ENCODE measurements at regions not wholly inside any gene's neighbourhood (a gene's known extent, or its start where the extent isn't known, plus 50 kb on each side); places are given as distances from the start of the nearest gene placed in this dataset.
A peak's percentile ranks its signal among the peaks of the same experiment; 100 is the strongest.
"Not testable (repeated sequence)": the region's sequence is repeated elsewhere in the genome, so short reads cannot be mapped to it uniquely, and the experiment has no call there.

DNA sequence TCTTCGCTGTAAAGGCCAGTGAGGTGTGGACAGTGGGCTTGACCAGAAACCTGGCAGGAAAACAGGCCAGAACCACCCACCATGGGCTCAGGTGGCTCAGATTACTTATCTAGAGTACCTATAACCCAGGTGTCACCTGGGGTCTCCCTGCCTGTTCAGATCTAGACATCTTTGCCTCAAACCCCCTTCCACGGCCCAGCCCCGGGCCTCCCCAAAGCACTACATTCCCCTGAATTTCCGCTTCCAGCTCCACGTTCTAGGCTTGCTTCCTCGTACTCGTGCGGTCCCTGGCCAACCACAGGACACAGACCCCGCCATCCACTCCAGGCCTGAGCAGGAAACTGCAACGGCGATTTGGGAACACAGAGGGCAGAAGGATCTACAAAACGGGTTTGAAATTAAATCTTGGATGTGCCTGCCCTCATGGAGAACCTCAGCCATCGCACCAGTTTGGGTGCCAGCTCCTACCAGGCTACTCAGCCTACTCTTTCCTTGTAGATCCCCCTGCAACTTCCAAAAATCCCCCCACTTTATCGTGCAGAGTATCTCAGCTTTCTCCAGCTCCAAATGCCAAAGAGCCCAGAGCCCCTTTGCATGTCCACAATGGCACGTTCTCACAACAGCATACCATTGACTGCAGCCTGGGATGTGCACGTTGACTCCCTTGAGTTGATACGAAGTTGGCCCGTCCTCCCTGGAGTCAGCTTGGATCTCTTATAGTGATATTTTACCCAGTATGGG is 62.7 kb upstream of the CACUL1 start:
- Histone ChIP-seq H3K36me3 (ENCODE audit: control insufficient read depth, insufficient read depth, low read length, severe bottlenecking) (no peaks in the 10 kb centered on the region), H3K4me3 (ENCODE audit: low read length) (no peak overlapping the region), H3K4me1 (ENCODE audit: control insufficient read depth, insufficient read depth, low read length) (no peaks in the 10 kb centered on the region), H3K9ac (ENCODE audit: low read length) (no peak overlapping the region), H3K27me3 (replicated peaks; ENCODE audit: control insufficient read depth, insufficient read depth, low read length) (peaks cover 27% of the 10 kb centered on the region), H3K9me3 (ENCODE audit: control insufficient read depth, low read length) (peaks cover 10% of the 10 kb centered on the region)
- no peak for DNase-seq (ENCODE audit: low read depth)

DNA sequence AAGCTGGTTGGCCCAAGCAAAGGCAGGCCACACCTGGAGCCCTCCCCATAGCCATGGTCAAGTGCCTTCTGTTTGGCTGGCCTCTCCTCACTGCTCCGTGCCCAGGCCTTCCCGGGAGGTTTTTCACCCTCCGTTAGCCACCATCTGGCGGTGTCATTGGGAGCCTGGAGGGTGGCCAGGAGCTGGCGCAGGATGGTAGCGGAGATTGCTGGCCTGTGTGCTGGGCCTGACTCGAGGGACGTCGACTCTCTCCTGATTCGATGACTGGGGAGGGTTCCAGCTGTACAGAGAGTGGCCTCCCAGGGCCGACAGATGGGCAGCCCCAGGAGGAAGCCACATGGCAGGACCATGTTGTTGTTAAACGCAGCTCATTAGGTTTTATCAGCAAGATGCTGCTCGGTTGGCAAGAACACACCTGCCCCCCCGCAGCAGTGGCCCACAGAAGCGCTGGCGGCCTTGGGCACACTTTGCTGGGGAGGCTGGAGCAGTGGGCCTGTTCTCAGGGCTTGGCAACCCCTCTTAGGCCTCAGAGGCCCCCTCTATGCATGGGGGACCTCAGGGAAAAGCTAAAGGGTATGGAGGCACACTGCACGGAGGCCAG is 64.0 kb upstream of the CACUL1 start:
- no peaks in the 10 kb centered on the region for H3K36me3 ChIP-seq (ENCODE audit: control insufficient read depth, insufficient read depth, low read length, severe bottlenecking)
- H3K9me3 ChIP-seq (ENCODE audit: control insufficient read depth, low read length): peaks cover 10% of the 10 kb centered on the region
- H3K4me3 ChIP-seq (ENCODE audit: low read length): no peak overlapping the region
- no peaks in the 10 kb centered on the region for H3K4me1 ChIP-seq (ENCODE audit: control insufficient read depth, insufficient read depth, low read length)
- no peak overlapping the region for H3K9ac ChIP-seq (ENCODE audit: low read length)
- peaks cover 22% of the 10 kb centered on the region for H3K27me3 ChIP-seq (replicated peaks; ENCODE audit: control insufficient read depth, insufficient read depth, low read length)
- no peak for DNase-seq (ENCODE audit: low read depth)

DNA sequence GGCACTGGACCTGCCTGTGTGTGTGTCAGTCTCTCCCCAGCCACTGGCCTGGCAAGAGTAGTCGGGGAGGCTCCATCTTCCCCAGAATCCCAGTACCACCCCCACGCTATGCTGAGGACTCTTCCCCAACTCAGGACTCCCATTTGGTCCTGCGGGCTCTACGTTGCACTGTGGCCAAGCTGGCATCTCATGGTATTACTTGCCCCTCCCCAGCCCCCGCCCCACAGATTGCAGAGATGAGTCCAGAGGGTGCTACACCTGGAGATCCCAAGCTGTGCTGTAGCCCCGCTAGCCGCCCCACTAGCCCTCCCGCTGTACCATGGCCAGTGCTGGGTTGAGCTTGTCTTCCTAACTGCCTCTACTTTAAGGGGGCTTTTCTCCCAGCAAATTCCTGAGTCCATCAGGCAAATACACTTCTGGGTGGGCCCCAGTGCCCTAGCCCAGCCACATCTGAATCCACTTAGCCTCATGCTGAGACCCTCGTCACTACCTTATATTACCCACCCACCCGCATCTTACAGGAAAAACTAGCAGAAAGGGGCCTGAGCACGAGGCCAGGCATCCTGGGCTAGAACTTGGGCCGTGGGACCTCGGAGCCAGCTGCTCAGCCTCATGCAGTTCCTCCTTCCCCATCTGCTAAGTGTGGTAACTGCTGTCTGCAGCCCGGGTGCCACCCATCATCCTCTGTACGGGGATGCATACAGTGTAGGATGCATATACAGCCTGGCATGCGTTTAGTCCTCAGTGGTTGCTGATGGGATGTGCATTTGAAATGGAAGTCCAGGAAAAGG is 65.8 kb upstream of the CACUL1 start:
- Histone ChIP-seq H3K4me3 (ENCODE audit: low read length) (no peak overlapping the region), H3K9ac (ENCODE audit: low read length) (no peak overlapping the region), H3K27me3 (replicated peaks; ENCODE audit: control insufficient read depth, insufficient read depth, low read length) (peaks cover 7% of the 10 kb centered on the region), H3K4me1 (ENCODE audit: control insufficient read depth, insufficient read depth, low read length) (no peaks in the 10 kb centered on the region), H3K36me3 (ENCODE audit: control insufficient read depth, insufficient read depth, low read length, severe bottlenecking) (no peaks in the 10 kb centered on the region), H3K9me3 (ENCODE audit: control insufficient read depth, low read length) (peaks cover 5% of the 10 kb centered on the region)
- no peak for DNase-seq (ENCODE audit: low read depth)

DNA sequence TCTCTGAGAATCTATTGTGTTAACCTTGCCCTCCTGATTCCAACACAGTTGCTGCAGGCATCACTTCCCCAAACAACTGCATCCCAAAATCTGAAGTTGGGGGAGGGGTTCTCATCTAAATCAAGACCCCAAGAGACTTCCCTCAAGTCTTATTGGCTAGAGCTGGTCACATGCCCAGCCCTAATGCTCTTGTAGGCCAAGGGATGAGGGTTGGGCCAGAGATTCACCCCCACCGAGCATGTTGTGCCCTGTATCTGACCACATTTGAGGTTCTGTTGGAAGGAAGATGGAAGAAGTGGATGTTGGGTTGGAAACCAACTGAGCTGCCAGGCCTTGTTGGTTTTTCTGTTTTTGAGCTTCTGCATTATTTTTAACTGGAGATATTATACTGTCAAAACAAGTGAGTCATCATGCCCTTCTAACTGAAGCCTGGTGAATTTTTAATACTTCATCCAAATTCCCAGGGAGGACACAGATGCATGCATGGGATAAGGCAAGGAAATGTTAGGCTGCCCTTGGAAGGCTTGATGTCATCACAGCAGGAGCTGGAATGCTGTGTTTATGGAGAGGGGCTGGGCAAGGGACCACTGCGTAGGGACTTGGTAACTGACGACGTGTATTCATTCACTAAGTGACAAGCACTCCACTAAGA is 68.6 kb upstream of the CACUL1 start:
- no peaks in the 10 kb centered on the region for H3K36me3 ChIP-seq (ENCODE audit: control insufficient read depth, insufficient read depth, low read length, severe bottlenecking)
- no peak for DNase-seq (ENCODE audit: low read depth)
- H3K4me3 ChIP-seq (ENCODE audit: low read length): no peak overlapping the region
- no peaks in the 10 kb centered on the region for H3K4me1 ChIP-seq (ENCODE audit: control insufficient read depth, insufficient read depth, low read length)
- H3K9me3 ChIP-seq (ENCODE audit: control insufficient read depth, low read length): peaks cover 4% of the 10 kb centered on the region
- H3K9ac ChIP-seq (ENCODE audit: low read length): no peak overlapping the region
- H3K27me3 ChIP-seq (replicated peaks; ENCODE audit: control insufficient read depth, insufficient read depth, low read length): no peaks in the 10 kb centered on the region

DNA sequence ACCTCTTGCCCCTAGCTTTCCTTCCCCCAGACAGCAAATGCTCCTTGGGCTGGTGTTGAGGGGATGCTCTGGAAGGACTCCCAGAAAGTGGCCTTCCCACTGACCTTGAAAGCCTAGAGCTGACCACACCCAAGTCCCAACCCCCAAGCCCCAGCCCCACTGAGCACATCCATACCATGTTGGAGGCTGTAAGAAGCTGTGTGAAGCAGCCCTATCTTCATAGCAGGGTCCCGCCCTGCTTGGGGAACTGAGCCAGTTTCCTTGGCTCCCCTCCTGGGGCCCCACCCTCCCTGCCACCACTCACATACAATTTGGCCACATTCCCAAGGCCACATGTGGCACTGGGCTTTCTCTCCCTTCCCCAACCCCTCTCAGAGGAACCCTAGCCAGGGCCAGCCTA is 72.3 kb upstream of the CACUL1 start:
- Histone ChIP-seq H3K4me1 (ENCODE audit: control insufficient read depth, insufficient read depth, low read length) (peaks cover 2% of the 10 kb centered on the region), H3K9me3 (ENCODE audit: control insufficient read depth, low read length) (peaks cover 4% of the 10 kb centered on the region), H3K27me3 (replicated peaks; ENCODE audit: control insufficient read depth, insufficient read depth, low read length) (peaks cover 3% of the 10 kb centered on the region), H3K9ac (ENCODE audit: low read length) (no peak overlapping the region), H3K4me3 (ENCODE audit: low read length) (no peak overlapping the region), H3K36me3 (ENCODE audit: control insufficient read depth, insufficient read depth, low read length, severe bottlenecking) (no peaks in the 10 kb centered on the region)
- DNase-seq (ENCODE audit: low read depth): no peak

DNA sequence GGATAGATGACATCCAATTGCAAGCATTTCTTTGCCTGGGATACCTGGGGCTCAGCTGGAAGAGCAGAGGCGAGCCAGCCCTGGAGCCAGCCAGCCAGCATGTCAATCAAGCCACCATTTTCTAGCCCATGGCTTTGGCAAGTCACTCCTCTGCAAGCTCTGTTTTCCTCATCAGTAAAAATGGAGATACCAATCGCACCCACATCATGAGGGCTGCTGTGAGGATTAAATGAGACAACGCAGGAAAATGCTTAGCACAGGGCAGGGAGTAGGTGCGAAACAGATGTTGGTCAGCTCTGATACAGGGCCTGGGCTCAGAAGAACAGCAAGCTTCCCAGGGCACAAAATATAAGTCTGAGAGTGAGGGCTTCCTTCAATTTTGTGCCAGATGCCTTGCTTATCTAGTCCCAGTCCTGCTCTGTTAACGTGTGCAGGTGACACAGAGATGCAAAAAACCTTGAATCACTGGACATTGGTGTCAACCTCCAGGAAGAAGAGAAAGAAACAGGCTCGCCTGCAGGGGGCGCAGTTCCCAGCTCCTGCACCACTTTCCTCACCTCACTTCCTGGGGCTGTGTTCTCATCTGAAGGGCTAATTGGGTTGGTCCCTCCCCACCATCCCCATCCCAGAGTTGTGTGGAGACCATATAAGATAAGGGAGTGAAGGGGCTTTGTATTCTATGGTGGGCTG is 72.8 kb upstream of the CACUL1 start:
- Histone ChIP-seq H3K4me3 (ENCODE audit: low read length) (no peak overlapping the region), H3K9ac (ENCODE audit: low read length) (no peak overlapping the region), H3K36me3 (ENCODE audit: control insufficient read depth, insufficient read depth, low read length, severe bottlenecking) (no peaks in the 10 kb centered on the region), H3K9me3 (ENCODE audit: control insufficient read depth, low read length) (peaks cover 4% of the 10 kb centered on the region), H3K27me3 (replicated peaks; ENCODE audit: control insufficient read depth, insufficient read depth, low read length) (peaks cover 3% of the 10 kb centered on the region), H3K4me1 (ENCODE audit: control insufficient read depth, insufficient read depth, low read length) (peaks cover 7% of the 10 kb centered on the region)
- DNase-seq (ENCODE audit: low read depth): no peak

DNA sequence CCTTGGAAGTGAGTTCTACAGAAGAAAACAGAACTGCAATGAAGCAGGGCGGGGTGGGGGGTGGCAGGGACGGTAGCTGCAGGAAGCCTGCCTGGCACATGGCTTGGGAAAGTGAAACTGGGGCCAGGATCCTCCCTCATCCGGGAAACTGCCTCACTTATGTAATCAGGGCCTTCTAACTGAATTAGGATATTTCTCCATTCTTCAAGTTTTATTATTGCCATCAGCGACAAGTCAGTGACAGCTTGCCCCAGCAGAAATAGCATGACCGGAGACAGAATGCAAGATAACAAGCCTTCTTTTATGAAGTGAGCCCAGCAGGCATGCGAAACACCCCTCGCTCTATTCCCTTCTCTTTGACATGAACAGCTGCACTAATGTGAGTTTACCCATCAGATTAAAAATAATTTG is 77.5 kb upstream of the CACUL1 start:
- peak overlapping the region; percentile 47 for H3K9ac ChIP-seq (ENCODE audit: low read length)
- H3K27me3 ChIP-seq (replicated peaks; ENCODE audit: control insufficient read depth, insufficient read depth, low read length): peaks cover 12% of the 10 kb centered on the region
- peaks cover 7% of the 10 kb centered on the region for H3K4me1 ChIP-seq (ENCODE audit: control insufficient read depth, insufficient read depth, low read length)
- H3K4me3 ChIP-seq (ENCODE audit: low read length): no peak overlapping the region
- DNase-seq (ENCODE audit: low read depth): peak; percentile 12
- peaks cover 4% of the 10 kb centered on the region for H3K9me3 ChIP-seq (ENCODE audit: control insufficient read depth, low read length)
- no peaks in the 10 kb centered on the region for H3K36me3 ChIP-seq (ENCODE audit: control insufficient read depth, insufficient read depth, low read length, severe bottlenecking)

DNA sequence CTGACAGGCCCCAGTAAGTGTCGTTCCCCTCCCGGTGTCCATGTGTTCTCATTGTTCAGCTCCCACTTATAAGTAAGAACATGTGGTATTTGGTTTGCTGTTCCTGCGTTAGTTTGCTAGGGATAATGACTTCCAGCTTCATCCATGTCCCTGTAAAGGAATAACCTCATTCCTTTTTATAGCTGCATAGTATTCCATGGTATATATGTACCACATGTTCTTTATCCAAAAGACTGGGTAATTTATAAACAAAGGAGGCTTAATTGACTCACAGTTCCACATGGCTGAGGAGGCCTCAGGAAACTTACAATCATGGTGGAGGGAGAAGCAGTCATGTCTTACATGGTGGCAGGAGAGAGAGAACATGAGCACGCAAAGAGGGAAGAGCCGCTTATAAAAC is 79.6 kb upstream of the CACUL1 start:
- H3K4me3 ChIP-seq (ENCODE audit: low read length); H3K9me3 ChIP-seq (ENCODE audit: control insufficient read depth, low read length); DNase-seq (ENCODE audit: low read depth); H3K9ac ChIP-seq (ENCODE audit: low read length); H3K4me1 ChIP-seq (ENCODE audit: control insufficient read depth, insufficient read depth, low read length); H3K27me3 ChIP-seq (replicated peaks; ENCODE audit: control insufficient read depth, insufficient read depth, low read length); H3K36me3 ChIP-seq (ENCODE audit: control insufficient read depth, insufficient read depth, low read length, severe bottlenecking): not testable (repeated sequence)

DNA sequence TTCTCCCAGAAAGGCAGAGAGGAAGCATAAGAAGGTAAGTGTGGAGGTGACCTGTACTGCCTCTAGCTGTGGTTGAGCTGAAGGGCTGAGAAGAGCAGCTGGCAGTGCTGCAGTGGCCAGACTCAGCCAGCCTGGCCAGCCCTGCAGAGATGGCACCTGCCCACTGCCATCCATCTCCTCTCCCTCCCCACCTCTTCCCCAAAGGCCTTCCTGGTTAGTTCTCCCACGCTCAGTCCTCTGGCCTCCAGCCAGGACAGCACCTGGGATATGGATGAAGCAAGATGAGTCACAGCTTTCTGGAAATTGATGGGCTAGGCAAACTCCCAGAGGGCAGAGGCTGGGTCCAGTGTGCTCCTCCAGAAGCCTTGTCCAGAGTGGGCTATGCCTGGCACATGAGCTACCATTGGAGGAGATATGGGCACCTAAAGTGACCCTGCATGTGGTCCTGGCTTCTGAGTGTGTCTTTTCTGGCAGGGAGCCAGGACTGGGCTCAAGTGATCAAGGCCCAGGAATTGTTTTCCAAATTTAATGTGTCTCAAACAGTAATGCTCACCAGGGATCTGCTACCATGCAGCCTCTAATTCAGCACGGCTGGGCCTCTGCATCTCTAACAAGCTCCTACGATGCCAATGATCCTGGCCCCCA is 81.0 kb upstream of the CACUL1 start:
- H3K9ac ChIP-seq (ENCODE audit: low read length): no peak overlapping the region
- H3K27me3 ChIP-seq (replicated peaks; ENCODE audit: control insufficient read depth, insufficient read depth, low read length): peaks cover 10% of the 10 kb centered on the region
- no peaks in the 10 kb centered on the region for H3K9me3 ChIP-seq (ENCODE audit: control insufficient read depth, low read length)
- DNase-seq (ENCODE audit: low read depth): no peak
- no peak overlapping the region for H3K4me3 ChIP-seq (ENCODE audit: low read length)
- H3K4me1 ChIP-seq (ENCODE audit: control insufficient read depth, insufficient read depth, low read length): peaks cover 7% of the 10 kb centered on the region
- H3K36me3 ChIP-seq (ENCODE audit: control insufficient read depth, insufficient read depth, low read length, severe bottlenecking): no peaks in the 10 kb centered on the region

DNA sequence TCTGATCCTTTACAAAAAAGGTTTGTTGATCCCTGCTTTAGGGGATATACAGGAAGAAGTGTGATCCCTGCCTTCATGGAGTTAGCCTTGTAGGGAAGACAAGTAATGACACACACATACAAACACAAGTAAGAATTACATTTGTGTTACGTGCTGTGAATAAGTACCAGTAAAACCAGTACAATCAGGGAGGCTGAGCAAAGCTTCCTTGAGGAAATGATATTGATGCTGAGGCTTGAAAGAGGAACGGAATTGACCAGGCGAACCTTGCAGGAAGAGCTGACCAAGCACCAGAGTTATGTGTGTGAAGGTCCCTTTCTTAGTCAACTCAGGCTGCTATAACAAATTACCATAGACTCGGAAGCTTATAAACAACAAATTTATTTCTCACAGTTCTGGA is 83.6 kb upstream of the CACUL1 start:
- DNase-seq (ENCODE audit: low read depth): no peak
- Histone ChIP-seq H3K9ac (ENCODE audit: low read length) (no peak overlapping the region), H3K9me3 (ENCODE audit: control insufficient read depth, low read length) (no peaks in the 10 kb centered on the region), H3K4me1 (ENCODE audit: control insufficient read depth, insufficient read depth, low read length) (peaks cover 4% of the 10 kb centered on the region), H3K27me3 (replicated peaks; ENCODE audit: control insufficient read depth, insufficient read depth, low read length) (peaks cover 10% of the 10 kb centered on the region), H3K36me3 (ENCODE audit: control insufficient read depth, insufficient read depth, low read length, severe bottlenecking) (no peaks in the 10 kb centered on the region), H3K4me3 (ENCODE audit: low read length) (no peak overlapping the region)
